Hepatocyte (in vitro differentiated cells): ENCODE measurements at regions not wholly inside any gene's neighbourhood (a gene's known extent, or its start where the extent isn't known, plus 50 kb on each side); places are given as distances from the start of the nearest gene placed in this dataset.

Experiments used
- DNase-seq: peaks from one replicate; pipeline ENCODE4 v3.0.0-alpha.2; 2016; ENCODE audit warnings: low spot score
- H2AFZ ChIP-seq: fragments of 200-600 bp; sonication (generic); 2 replicates; pipeline ENCODE4 v1.6.0; 2016; ENCODE audit warnings: antibody characterized with exemption, mild to moderate bottlenecking
- H3K27ac ChIP-seq: fragments of 200-600 bp; sonication (generic); 2 replicates; pipeline ENCODE4 v1.5.1; 2016; ENCODE audit warnings: mild to moderate bottlenecking
- H3K27me3 ChIP-seq: fragments of 200-600 bp; sonication (generic); 2 replicates; pipeline ENCODE4 v1.6.1; 2016
- H3K36me3 ChIP-seq: fragments of 200-600 bp; sonication (generic); replicated peaks from 2 replicates; pipeline ENCODE4 v1.5.1; 2016; ENCODE audit warnings: low read depth; ENCODE audit not compliant: insufficient read depth
- H3K4me1 ChIP-seq: fragments of 200-600 bp; sonication (generic); 2 replicates; pipeline ENCODE4 v1.5.1; 2016; ENCODE audit warnings: mild to moderate bottlenecking, moderate library complexity; ENCODE audit not compliant: insufficient read depth
- H3K4me2 ChIP-seq: fragments of 200-600 bp; sonication (generic); 2 replicates; pipeline ENCODE4 v1.6.0; 2016
- H3K4me3 ChIP-seq: fragments of 200-600 bp; sonication (generic); 2 replicates; pipeline ENCODE4 v1.5.1; 2016; ENCODE audit warnings: mild to moderate bottlenecking
- H3K79me2 ChIP-seq: fragments of 200-600 bp; sonication (generic); 2 replicates; pipeline ENCODE4 v1.6.0; 2017; ENCODE audit warnings: mild to moderate bottlenecking
- H3K9me2 ChIP-seq: fragments of 200-600 bp; sonication (generic); replicated peaks from 2 replicates; pipeline ENCODE4 v1.6.0; 2017; ENCODE audit warnings: mild to moderate bottlenecking; ENCODE audit not compliant: insufficient read depth
- H3K9me3 ChIP-seq: fragments of 200-600 bp; sonication (generic); 2 replicates; pipeline ENCODE4 v1.5.1; 2016; ENCODE audit warnings: low read depth, mild to moderate bottlenecking
- H4K20me1 ChIP-seq: fragments of 200-600 bp; sonication (generic); 2 replicates; pipeline ENCODE4 v1.6.0; 2016; ENCODE audit warnings: mild to moderate bottlenecking; ENCODE audit not compliant: insufficient read depth, poor library complexity, severe bottlenecking
- EZH2 ChIP-seq: fragments of 200-600 bp; sonication (generic); IDR thresholded peaks from 2 replicates; pipeline ENCODE4 v1.6.1; 2016; ENCODE audit warnings: antibody characterized with exemption, mild to moderate bottlenecking, borderline replicate concordance
- EZH2phosphoT487 ChIP-seq: fragments of 200-600 bp; sonication (generic); IDR thresholded peaks from one replicate; pipeline ENCODE4 v1.6.1; 2018; ENCODE audit warnings: antibody characterized with exemption, mild to moderate bottlenecking, low read depth, moderate library complexity; ENCODE audit not compliant: unreplicated experiment, severe bottlenecking
- WGBS: methylation state at CpG from one replicate; pipeline ENCODE4 v1.1.6; 2016; ENCODE audit warnings: low lambda C conversion rate; ENCODE audit errors: missing lambda C conversion rate; 5-methylcytosine and 5-hydroxymethylcytosine counted together
- TF ChIP-seq, protein P1 (sequence below): fragments of 200-600 bp; sonication (generic); IDR thresholded peaks from 2 replicates; pipeline ENCODE4 v1.5.1; 2016; ENCODE audit warnings: antibody characterized with exemption, mild to moderate bottlenecking; ENCODE audit not compliant: poor library complexity

GRCh38 chr18:38035193-38035592, 469.6 kb upstream of the CELF4 start:
- Histone ChIP-seq H2AFZ (no peak overlapping the region), H3K4me3 (no peak overlapping the region), H3K27ac (no peak overlapping the region), H3K79me2 (no peaks in the 10 kb centered on the region), H3K9me3 (no peaks in the 10 kb centered on the region), H3K27me3 (peaks cover 6% of the 10 kb centered on the region), H3K4me1 (no peaks in the 10 kb centered on the region), H3K36me3 (no peaks in the 10 kb centered on the region), H3K4me2 (no peak overlapping the region), H4K20me1 (no peaks in the 10 kb centered on the region), H3K9me2 (no peaks in the 10 kb centered on the region)
- DNase-seq, result no peak
- no peak for TF ChIP-seq EZH2
- no peak for TF ChIP-seq EZH2phosphoT487
- TF ChIP-seq, protein P1, sequence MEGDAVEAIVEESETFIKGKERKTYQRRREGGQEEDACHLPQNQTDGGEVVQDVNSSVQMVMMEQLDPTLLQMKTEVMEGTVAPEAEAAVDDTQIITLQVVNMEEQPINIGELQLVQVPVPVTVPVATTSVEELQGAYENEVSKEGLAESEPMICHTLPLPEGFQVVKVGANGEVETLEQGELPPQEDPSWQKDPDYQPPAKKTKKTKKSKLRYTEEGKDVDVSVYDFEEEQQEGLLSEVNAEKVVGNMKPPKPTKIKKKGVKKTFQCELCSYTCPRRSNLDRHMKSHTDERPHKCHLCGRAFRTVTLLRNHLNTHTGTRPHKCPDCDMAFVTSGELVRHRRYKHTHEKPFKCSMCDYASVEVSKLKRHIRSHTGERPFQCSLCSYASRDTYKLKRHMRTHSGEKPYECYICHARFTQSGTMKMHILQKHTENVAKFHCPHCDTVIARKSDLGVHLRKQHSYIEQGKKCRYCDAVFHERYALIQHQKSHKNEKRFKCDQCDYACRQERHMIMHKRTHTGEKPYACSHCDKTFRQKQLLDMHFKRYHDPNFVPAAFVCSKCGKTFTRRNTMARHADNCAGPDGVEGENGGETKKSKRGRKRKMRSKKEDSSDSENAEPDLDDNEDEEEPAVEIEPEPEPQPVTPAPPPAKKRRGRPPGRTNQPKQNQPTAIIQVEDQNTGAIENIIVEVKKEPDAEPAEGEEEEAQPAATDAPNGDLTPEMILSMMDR, result no peak
- 74% methylated on average over 3 of the region's 3 CpGs for WGBS

GRCh38 chr18:38033282-38033681, 467.7 kb upstream of the CELF4 start:
- WGBS, result 92% methylated on average over 3 of the region's 3 CpGs
- Histone ChIP-seq H3K9me2 (no peaks in the 10 kb centered on the region), H3K36me3 (no peaks in the 10 kb centered on the region), H4K20me1 (no peaks in the 10 kb centered on the region), H3K9me3 (no peaks in the 10 kb centered on the region), H2AFZ (no peak overlapping the region), H3K27me3 (no peaks in the 10 kb centered on the region), H3K79me2 (no peaks in the 10 kb centered on the region), H3K27ac (no peak overlapping the region), H3K4me1 (no peaks in the 10 kb centered on the region), H3K4me3 (no peak overlapping the region), H3K4me2 (no peak overlapping the region)
- TF ChIP-seq, protein P1, result no peak
- TF ChIP-seq EZH2 (no peak), EZH2phosphoT487 (no peak)
- DNase-seq, result no peak

GRCh38 chr18:38032516-38032915, 466.9 kb upstream of the CELF4 start:
- H3K9me3 ChIP-seq, result no peaks in the 10 kb centered on the region
- H3K9me2 ChIP-seq, result no peaks in the 10 kb centered on the region
- no peak overlapping the region for H2AFZ ChIP-seq
- H3K4me2 ChIP-seq, result no peak overlapping the region
- no peaks in the 10 kb centered on the region for H3K27me3 ChIP-seq
- no peaks in the 10 kb centered on the region for H4K20me1 ChIP-seq
- no peak for DNase-seq
- TF ChIP-seq EZH2phosphoT487, result no peak
- TF ChIP-seq, protein P1, result no peak
- no peak for TF ChIP-seq EZH2
- H3K27ac ChIP-seq, result no peak overlapping the region
- H3K4me3 ChIP-seq, result no peak overlapping the region
- no peaks in the 10 kb centered on the region for H3K4me1 ChIP-seq
- no peaks in the 10 kb centered on the region for H3K36me3 ChIP-seq
- no peaks in the 10 kb centered on the region for H3K79me2 ChIP-seq

- H3K79me2 ChIP-seq, result no peaks in the 10 kb centered on the region
- H4K20me1 ChIP-seq, result no peaks in the 10 kb centered on the region
- no peak overlapping the region for H3K4me2 ChIP-seq
- H3K27me3 ChIP-seq, result no peaks in the 10 kb centered on the region
- DNase-seq, result no peak
- H3K9me2 ChIP-seq, result no peaks in the 10 kb centered on the region
- no peak overlapping the region for H2AFZ ChIP-seq
- H3K4me3 ChIP-seq, result no peak overlapping the region
- peaks cover 4% of the 10 kb centered on the region for H3K4me1 ChIP-seq
- TF ChIP-seq EZH2phosphoT487, result no peak
- TF ChIP-seq, protein P1, result no peak
- no peak for TF ChIP-seq EZH2
- 95% methylated on average over 7 of the region's 7 CpGs for WGBS
- no peaks in the 10 kb centered on the region for H3K9me3 ChIP-seq
- H3K27ac ChIP-seq, result no peak overlapping the region
- no peaks in the 10 kb centered on the region for H3K36me3 ChIP-seq
Observed at GRCh38 chr18:38028946-38029345, 463.3 kb upstream of the CELF4 start.
